PC-3 (cell line): ENCODE measurements at regions not wholly inside any gene's neighbourhood (a gene's known extent, or its start where the extent isn't known, plus 50 kb on each side); places are given as distances from the start of the nearest gene placed in this dataset.

Experiments
- CTCF ChIP-seq: fragments of 300-600 bp; sonication (generic); conservative IDR thresholded peaks from 2 replicates; pipeline ENCODE4 v1.5.1; 2017; ENCODE audit warnings: antibody characterized with exemption, low read depth, mild to moderate bottlenecking, low read length
- EZH2 ChIP-seq: fragments of 300-600 bp; sonication (generic); IDR thresholded peaks from one replicate; pipeline ENCODE4 v1.6.1; 2017; ENCODE audit warnings: antibody characterized with exemption, mild to moderate bottlenecking, low read length; ENCODE audit not compliant: unreplicated experiment

GRCh38 chr13:44015811-44016210 lies 136.1 kb downstream of the LACC1 start:
- TF ChIP-seq CTCF (no peak), EZH2 (no peak)
